ENCODE measurements at regions not wholly inside any gene's neighbourhood (a gene's known extent, or its start where the extent isn't known, plus 50 kb on each side); places are given as distances from the start of the nearest gene placed in this dataset.

GRCh38 chr1:218754477-218754876 is 409.3 kb downstream of the TGFB2 start:
- Histone ChIP-seq H3K79me2 (ENCODE audit: insufficient read depth, low read length) (no peaks in the 10 kb centered on the region), H3K27ac (ENCODE audit: low read depth in 1 of 2, low read length in 2 of 2) (no peak overlapping the region), H4K20me1 (ENCODE audit: insufficient read depth, low read length) (no peaks in the 10 kb centered on the region), H3K4me1 (ENCODE audit: control insufficient read depth in 1 of 2, insufficient read depth in 2 of 2, low read length in 2 of 2) (no peaks in the 10 kb centered on the region), H3K36me3 (replicated peaks in 1 of 2; ENCODE audit: control insufficient read depth in 1 of 2, insufficient read depth in 2 of 2, low read length in 2 of 2) (no peaks in the 10 kb centered on the region), H3K27me3 (ENCODE audit: control insufficient read depth in 2 of 2, insufficient read depth in 2 of 2, low read length in 2 of 2) (no peaks in the 10 kb centered on the region), H3K4me2 (replicated peaks; ENCODE audit: extremely low read depth, low read length, poor library complexity, severe bottlenecking) (no peak overlapping the region), H3K4me3 (replicated peaks in 1 of 3; ENCODE audit: low read depth in 2 of 3, low read length in 3 of 3) (no peak overlapping the region), H3K9me3 (replicated peaks in 1 of 2; ENCODE audit: control insufficient read depth in 1 of 2, insufficient read depth in 1 of 2, low read length in 2 of 2) (peaks cover 45 to 51% of the 10 kb centered on the region in 2 donors), H2AFZ (ENCODE audit: insufficient read depth, low read depth, low read length, poor library complexity, severe bottlenecking) (no peak overlapping the region), H3K9ac (ENCODE audit: insufficient read depth, low read length, poor library complexity, severe bottlenecking) (no peak overlapping the region)
- Mint-ChIP-seq H3K27me3 (ENCODE audit: low read depth in 3 of 3) (peaks cover 0 to 3% (median 0%) of the 10 kb centered on the region in 3 donors), H3K9me3 (peaks cover 0 to 24% (median 15%) of the 10 kb centered on the region in 7 donors), H3K27ac (no peak overlapping the region), H3K4me1 (no peaks in the 10 kb centered on the region), H3K4me3 (no peak overlapping the region), H3K36me3 (no peaks in the 10 kb centered on the region)
- DNase-seq: no peak
- 89% methylated on average over 9 of the region's 9 CpGs for WGBS (ENCODE audit: insufficient coverage)
- TF ChIP-seq, protein P1, sequence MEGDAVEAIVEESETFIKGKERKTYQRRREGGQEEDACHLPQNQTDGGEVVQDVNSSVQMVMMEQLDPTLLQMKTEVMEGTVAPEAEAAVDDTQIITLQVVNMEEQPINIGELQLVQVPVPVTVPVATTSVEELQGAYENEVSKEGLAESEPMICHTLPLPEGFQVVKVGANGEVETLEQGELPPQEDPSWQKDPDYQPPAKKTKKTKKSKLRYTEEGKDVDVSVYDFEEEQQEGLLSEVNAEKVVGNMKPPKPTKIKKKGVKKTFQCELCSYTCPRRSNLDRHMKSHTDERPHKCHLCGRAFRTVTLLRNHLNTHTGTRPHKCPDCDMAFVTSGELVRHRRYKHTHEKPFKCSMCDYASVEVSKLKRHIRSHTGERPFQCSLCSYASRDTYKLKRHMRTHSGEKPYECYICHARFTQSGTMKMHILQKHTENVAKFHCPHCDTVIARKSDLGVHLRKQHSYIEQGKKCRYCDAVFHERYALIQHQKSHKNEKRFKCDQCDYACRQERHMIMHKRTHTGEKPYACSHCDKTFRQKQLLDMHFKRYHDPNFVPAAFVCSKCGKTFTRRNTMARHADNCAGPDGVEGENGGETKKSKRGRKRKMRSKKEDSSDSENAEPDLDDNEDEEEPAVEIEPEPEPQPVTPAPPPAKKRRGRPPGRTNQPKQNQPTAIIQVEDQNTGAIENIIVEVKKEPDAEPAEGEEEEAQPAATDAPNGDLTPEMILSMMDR (IDR thresholded peaks at IDR 0.05): no peak
- intact Hi-C loops (cut with micrococcal nuclease): no loop called here

- Histone ChIP-seq H2AFZ (ENCODE audit: insufficient read depth, low read depth, low read length, poor library complexity, severe bottlenecking) (no peak overlapping the region), H3K27ac (ENCODE audit: low read depth in 1 of 2, low read length in 2 of 2) (no peak overlapping the region), H3K4me1 (ENCODE audit: control insufficient read depth in 1 of 2, insufficient read depth in 2 of 2, low read length in 2 of 2) (no peaks in the 10 kb centered on the region), H4K20me1 (ENCODE audit: insufficient read depth, low read length) (no peaks in the 10 kb centered on the region), H3K79me2 (ENCODE audit: insufficient read depth, low read length) (no peaks in the 10 kb centered on the region), H3K4me3 (replicated peaks in 1 of 3; ENCODE audit: low read depth in 2 of 3, low read length in 3 of 3) (no peak overlapping the region), H3K36me3 (replicated peaks in 1 of 2; ENCODE audit: control insufficient read depth in 1 of 2, insufficient read depth in 2 of 2, low read length in 2 of 2) (no peaks in the 10 kb centered on the region), H3K4me2 (replicated peaks; ENCODE audit: extremely low read depth, low read length, poor library complexity, severe bottlenecking) (no peak overlapping the region), H3K9me3 (replicated peaks in 1 of 2; ENCODE audit: control insufficient read depth in 1 of 2, insufficient read depth in 1 of 2, low read length in 2 of 2) (peaks cover 44 to 46% of the 10 kb centered on the region in 2 donors), H3K9ac (ENCODE audit: insufficient read depth, low read length, poor library complexity, severe bottlenecking) (no peak overlapping the region), H3K27me3 (ENCODE audit: control insufficient read depth in 2 of 2, insufficient read depth in 2 of 2, low read length in 2 of 2) (no peaks in the 10 kb centered on the region)
- Mint-ChIP-seq H3K36me3 (no peaks in the 10 kb centered on the region), H3K9me3 (peaks cover 0 to 19% (median 13%) of the 10 kb centered on the region in 7 donors), H3K4me3 (no peak overlapping the region), H3K4me1 (no peaks in the 10 kb centered on the region), H3K27me3 (ENCODE audit: low read depth in 3 of 3) (peaks cover 0 to 3% (median 0%) of the 10 kb centered on the region in 3 donors), H3K27ac (no peak overlapping the region)
- DNase-seq: no peak
- 100% methylated on average over 2 of the region's 3 CpGs for WGBS (ENCODE audit: insufficient coverage)
- intact Hi-C loops (cut with micrococcal nuclease): no loop called here
- TF ChIP-seq, protein P1 (IDR thresholded peaks at IDR 0.05): no peak
Observed at GRCh38 chr1:218755128-218755527, 410.0 kb downstream of the TGFB2 start.
